ENCODE measurements at regions not wholly inside any gene's neighbourhood (a gene's known extent, or its start where the extent isn't known, plus 50 kb on each side); places are given as distances from the start of the nearest gene placed in this dataset.

- TF ChIP-seq, protein P1, sequence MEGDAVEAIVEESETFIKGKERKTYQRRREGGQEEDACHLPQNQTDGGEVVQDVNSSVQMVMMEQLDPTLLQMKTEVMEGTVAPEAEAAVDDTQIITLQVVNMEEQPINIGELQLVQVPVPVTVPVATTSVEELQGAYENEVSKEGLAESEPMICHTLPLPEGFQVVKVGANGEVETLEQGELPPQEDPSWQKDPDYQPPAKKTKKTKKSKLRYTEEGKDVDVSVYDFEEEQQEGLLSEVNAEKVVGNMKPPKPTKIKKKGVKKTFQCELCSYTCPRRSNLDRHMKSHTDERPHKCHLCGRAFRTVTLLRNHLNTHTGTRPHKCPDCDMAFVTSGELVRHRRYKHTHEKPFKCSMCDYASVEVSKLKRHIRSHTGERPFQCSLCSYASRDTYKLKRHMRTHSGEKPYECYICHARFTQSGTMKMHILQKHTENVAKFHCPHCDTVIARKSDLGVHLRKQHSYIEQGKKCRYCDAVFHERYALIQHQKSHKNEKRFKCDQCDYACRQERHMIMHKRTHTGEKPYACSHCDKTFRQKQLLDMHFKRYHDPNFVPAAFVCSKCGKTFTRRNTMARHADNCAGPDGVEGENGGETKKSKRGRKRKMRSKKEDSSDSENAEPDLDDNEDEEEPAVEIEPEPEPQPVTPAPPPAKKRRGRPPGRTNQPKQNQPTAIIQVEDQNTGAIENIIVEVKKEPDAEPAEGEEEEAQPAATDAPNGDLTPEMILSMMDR (conservative IDR thresholded peaks at IDR 0.05; ENCODE audit: low read depth, low read length): no peak
- no peak for TF ChIP-seq EZH2 (IDR thresholded peaks at IDR 0.05; ENCODE audit: borderline replicate concordance, low read depth, low read length, poor library complexity, severe bottlenecking)
These were observed 76.1 kb upstream of the RTL6 start for GRCh38 chr22:44574057-44574639.

All from A673 (cell line).